B cell (primary cell): ENCODE measurements at regions not wholly inside any gene's neighbourhood (a gene's known extent, or its start where the extent isn't known, plus 50 kb on each side); places are given as distances from the start of the nearest gene placed in this dataset.
"Not testable (repeated sequence)": the region's sequence is repeated elsewhere in the genome, so short reads cannot be mapped to it uniquely, and the experiment has no call there.

ENCODE experiments used
- ATAC-seq: fragments of 200-7000 bp; cut with Tn5 transposase; one replicate; pipeline ENCODE4 v1.10.0; 2021; ENCODE audit warnings: low read depth, mild to moderate bottlenecking, moderate number of reproducible peaks, moderate library complexity
- CTCF ChIA-PET: fragments of 350-600 bp; sonication (Branson Sonifier 250); formaldehyde crosslinking; loops from one replicate; lab custom pipeline; 2021; ENCODE audit warnings: antibody characterized with exemption, inconsistent platforms; lab: Charles Lee
- POLR2A ChIA-PET: fragments of 350-600 bp; sonication (Branson Sonifier 250); formaldehyde crosslinking; loops from one replicate; lab custom pipeline; 2021; ENCODE audit warnings: antibody characterized with exemption; lab: Charles Lee
- DNase-seq: peaks from one replicate; pipeline ENCODE4 v3.0.0; 2013
- H2AFZ ChIP-seq: 2 replicates; pipeline ENCODE4 v1.6.1; 2012; ENCODE audit warnings: mild to moderate bottlenecking, low read depth, low read length; ENCODE audit not compliant: insufficient read depth, poor library complexity, severe bottlenecking
- H3K27ac ChIP-seq, 2 donors: 1 replicate in 1 of 2; 2 replicates in 1 of 2; pipeline ENCODE4 v1.5.1; 2012 to 2013; ENCODE audit warnings: low read length in 2 of 2, mild to moderate bottlenecking in 2 of 2, moderate library complexity in 1 of 2
- H3K27me3 ChIP-seq, 4 experiments: fragments of 200-600 bp in 1 of 4; sonication (generic) in 1 of 4; replicated peaks in 1 of 4; 1 replicate in 2 of 4; 2 replicates in 2 of 4; pipeline versions ENCODE4 v1.6.1 to v1.7.0; 2013 to 2016; ENCODE audit warnings: low read length in 3 of 4, mild to moderate bottlenecking in 2 of 4, mixed read lengths in 1 of 4, moderate library complexity in 1 of 4; ENCODE audit not compliant: insufficient read depth in 4 of 4, control insufficient read depth in 3 of 4; ENCODE audit errors: control extremely low read depth in 1 of 4
- H3K36me3 ChIP-seq, 2 experiments: replicated peaks in 1 of 2; 1 replicate in 1 of 2; 2 replicates in 1 of 2; pipeline versions ENCODE4 v1.6.1 to v1.7.1; 2013; ENCODE audit warnings: low read length in 1 of 2; ENCODE audit not compliant: insufficient read depth in 2 of 2, control insufficient read depth in 1 of 2; ENCODE audit errors: control extremely low read depth in 1 of 2, extremely low read depth in 1 of 2
- H3K4me1 ChIP-seq, 2 donors: fragments of 200-600 bp in 1 of 2; sonication (generic) in 1 of 2; 1 replicate in 1 of 2; 2 replicates in 1 of 2; pipeline versions ENCODE4 v1.5.1 to v1.6.1; 2013 to 2017; ENCODE audit warnings: low read length in 2 of 2; ENCODE audit not compliant: control insufficient read depth in 2 of 2, insufficient read depth in 2 of 2
- H3K4me2 ChIP-seq: replicated peaks from 2 replicates; pipeline ENCODE3; 2012; ENCODE audit warnings: mild to moderate bottlenecking, low read depth, low read length; ENCODE audit not compliant: poor library complexity, severe bottlenecking
- H3K4me3 ChIP-seq, 5 experiments: fragments of 200-600 bp in 1 of 5; sonication (generic) in 1 of 5; 1 replicate in 3 of 5; 2 replicates in 2 of 5; pipeline versions ENCODE4 v1.5.1 to v1.7.0; 2011 to 2016; ENCODE audit warnings: low read length in 4 of 5, mild to moderate bottlenecking in 4 of 5, low read depth in 2 of 5, control low read depth in 1 of 5, moderate library complexity in 1 of 5; ENCODE audit not compliant: insufficient read depth in 1 of 5; ENCODE audit errors: control extremely low read depth in 1 of 5, extremely low read depth in 1 of 5
- H3K79me2 ChIP-seq: fragments of 200-600 bp; sonication (generic); one replicate; pipeline ENCODE4 v1.6.0; 2016; ENCODE audit warnings: low read length; ENCODE audit not compliant: control insufficient read depth, insufficient read depth
- H3K9ac ChIP-seq: fragments of 200-600 bp; sonication (generic); 2 replicates; pipeline ENCODE4 v1.6.1; 2017; ENCODE audit warnings: mild to moderate bottlenecking, low read length, moderate library complexity
- H3K9me3 ChIP-seq, 3 donors: one replicate each; pipeline versions ENCODE4 v1.6.1 to v1.7.1; 2013; ENCODE audit warnings: low read length in 2 of 3; ENCODE audit not compliant: control insufficient read depth in 2 of 3, insufficient read depth in 1 of 3; ENCODE audit errors: control extremely low read depth in 1 of 3
- H4K20me1 ChIP-seq: 2 replicates; pipeline ENCODE4 v1.6.0; 2012; ENCODE audit warnings: mild to moderate bottlenecking, low read length; ENCODE audit not compliant: insufficient read depth, control insufficient read depth, poor library complexity, severe bottlenecking
- H3K27ac Mint-ChIP-seq: one replicate; pipeline ENCODE4 v1.8.0; 2021; ENCODE audit warnings: mixed read lengths
- H3K27me3 Mint-ChIP-seq: one replicate; pipeline ENCODE4 v1.8.0; 2021; ENCODE audit warnings: mixed read lengths
- H3K4me1 Mint-ChIP-seq: one replicate; pipeline ENCODE4 v1.8.0; 2021; ENCODE audit warnings: mixed read lengths
- H3K4me3 Mint-ChIP-seq: one replicate; pipeline ENCODE4 v1.8.0; 2021; ENCODE audit warnings: mixed read lengths
- H3K9me3 Mint-ChIP-seq: one replicate; pipeline ENCODE4 v1.8.0; 2022; ENCODE audit warnings: mixed read lengths; ENCODE audit not compliant: insufficient read depth
- WGBS: methylation state at CpG from one replicate; pipeline ENCODE4 v1.1.5; 2013; ENCODE audit warnings: missing lambda C conversion rate; ENCODE audit not compliant: insufficient coverage; 5-methylcytosine and 5-hydroxymethylcytosine counted together
- intact Hi-C: fragments of 100-400 bp; cut with micrococcal nuclease; formaldehyde crosslinking; loops from one replicate; pipeline ENCODE4 v1.10.0; 2022

GRCh38 chr7:39781557-39781956 lies 158.2 kb downstream of the RALA start:
- H3K79me2 ChIP-seq, CTCF ChIA-PET, POLR2A ChIA-PET, DNase-seq, H3K36me3 ChIP-seq, H3K4me1 Mint-ChIP-seq, ATAC-seq, H3K4me1 ChIP-seq, H3K4me3 Mint-ChIP-seq, H3K4me3 ChIP-seq, H2AFZ ChIP-seq, H3K4me2 ChIP-seq, H3K27me3 Mint-ChIP-seq, H3K27ac ChIP-seq, H3K27me3 ChIP-seq, H3K27ac Mint-ChIP-seq, H3K9me3 ChIP-seq, intact Hi-C loops, H3K9me3 Mint-ChIP-seq, H3K9ac ChIP-seq, H4K20me1 ChIP-seq: not testable (repeated sequence)
- WGBS: no CpG with 5 or more reads among the region's 4 CpGs

GRCh38 chr7:39786440-39786839 lies 163.1 kb downstream of the RALA start:
- ATAC-seq, H4K20me1 ChIP-seq, H3K9ac ChIP-seq, H3K4me1 ChIP-seq, H3K9me3 Mint-ChIP-seq, H3K27ac ChIP-seq, POLR2A ChIA-PET, intact Hi-C loops, H3K79me2 ChIP-seq, H3K4me2 ChIP-seq, H3K4me3 ChIP-seq, H3K36me3 ChIP-seq, CTCF ChIA-PET, H3K27me3 ChIP-seq, H3K9me3 ChIP-seq, DNase-seq, H3K4me1 Mint-ChIP-seq, H3K27me3 Mint-ChIP-seq, H3K4me3 Mint-ChIP-seq, H2AFZ ChIP-seq, H3K27ac Mint-ChIP-seq: not testable (repeated sequence)
- WGBS: 94% methylated on average over 3 of the region's 3 CpGs

GRCh38 chr7:39791035-39791434 lies 159.0 kb upstream of the CDK13 start:
- H3K27me3 Mint-ChIP-seq, H3K36me3 ChIP-seq, H3K4me2 ChIP-seq, H3K9me3 ChIP-seq, H3K4me1 ChIP-seq, H3K9ac ChIP-seq, H3K27ac Mint-ChIP-seq, H3K79me2 ChIP-seq, H3K27me3 ChIP-seq, H2AFZ ChIP-seq, H3K9me3 Mint-ChIP-seq, DNase-seq, intact Hi-C loops, H3K4me3 Mint-ChIP-seq, H3K4me3 ChIP-seq, POLR2A ChIA-PET, H3K27ac ChIP-seq, ATAC-seq, H3K4me1 Mint-ChIP-seq, H4K20me1 ChIP-seq: not testable (repeated sequence)
- WGBS: 100% methylated on average over 1 of the region's 4 CpGs
- CTCF ChIA-PET: interaction anchor here (0.8 kb wide), 1 partner anchor 211 kb away, joined by 5 read pairs; no protein-coding TSS in a partner anchor

- ATAC-seq, H3K9me3 ChIP-seq, H3K27ac Mint-ChIP-seq, H3K36me3 ChIP-seq, H3K4me1 ChIP-seq, H3K27ac ChIP-seq, DNase-seq, H3K79me2 ChIP-seq, H4K20me1 ChIP-seq, H3K9me3 Mint-ChIP-seq, intact Hi-C loops, H3K27me3 Mint-ChIP-seq, H3K4me1 Mint-ChIP-seq, H3K4me3 Mint-ChIP-seq, POLR2A ChIA-PET, H3K4me2 ChIP-seq, H3K27me3 ChIP-seq, H3K4me3 ChIP-seq, H2AFZ ChIP-seq, CTCF ChIA-PET, H3K9ac ChIP-seq: not testable (repeated sequence)
- 97% methylated on average over 12 of the region's 16 CpGs for WGBS
Observed at GRCh38 chr7:39791911-39792310, 158.1 kb upstream of the CDK13 start.
